ENCODE measurements at regions not wholly inside any gene's neighbourhood (a gene's known extent, or its start where the extent isn't known, plus 50 kb on each side); places are given as distances from the start of the nearest gene placed in this dataset.

DNA sequence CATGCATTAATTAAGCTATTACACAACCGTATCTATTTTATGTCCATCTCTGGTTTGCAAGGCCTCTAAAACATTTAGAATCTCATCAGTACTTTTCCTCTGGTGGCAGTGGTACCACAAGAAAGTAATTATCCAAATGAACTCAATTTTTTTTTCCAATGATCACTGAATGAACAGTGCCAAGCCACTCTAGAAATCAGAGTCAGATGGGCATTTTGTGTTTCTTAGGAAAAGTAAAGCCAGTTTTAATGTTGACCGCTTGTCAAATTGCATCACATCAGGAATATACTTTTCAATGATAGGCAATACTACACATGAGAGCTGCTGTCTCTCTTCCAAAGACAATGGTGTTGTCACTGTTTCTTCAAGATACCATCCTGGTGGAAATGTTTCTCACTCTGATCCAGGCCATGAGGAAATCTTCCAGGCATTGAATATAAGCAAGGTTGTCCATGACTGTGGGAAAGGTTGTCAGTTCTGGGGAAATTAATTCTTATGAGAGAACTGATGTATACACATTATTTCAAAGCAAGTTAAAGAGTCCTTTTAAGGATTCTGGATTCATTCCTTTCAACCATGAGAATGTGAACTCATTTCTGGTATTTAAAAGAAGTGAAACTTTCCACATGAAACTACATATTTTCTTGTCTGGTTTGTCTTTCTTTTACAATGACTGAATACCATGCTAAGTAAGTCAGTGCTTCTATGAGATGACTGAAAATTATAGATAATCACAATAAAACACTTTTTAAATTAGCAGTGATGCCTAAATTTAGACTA lies 108.8 kb upstream of the TCF21 start:
- Histone ChIP-seq H3K27ac (ENCODE audit: extremely low read depth, low read depth, low read length) (no peak overlapping the region), H3K36me3 (ENCODE audit: control insufficient read depth, insufficient read depth, low read length) (no peaks in the 10 kb centered on the region), H3K9me3 (replicated peaks; ENCODE audit: control insufficient read depth, insufficient read depth, low read depth, low read length) (no peaks in the 10 kb centered on the region), H2AFZ (ENCODE audit: low read depth, low read length) (no peak overlapping the region), H3K4me2 (ENCODE audit: insufficient read depth, low read length) (no peak overlapping the region), H3K79me2 (ENCODE audit: control insufficient read depth, insufficient read depth, low read length) (no peaks in the 10 kb centered on the region), H3K27me3 (ENCODE audit: control insufficient read depth in 2 of 2, insufficient read depth in 2 of 2, low read length in 2 of 2) (no peaks in the 10 kb centered on the region; a peak in 1 of 5 replicates), H3K4me3 (no peak overlapping the region), H3K4me1 (replicated peaks in 1 of 2; ENCODE audit: control insufficient read depth in 2 of 2, insufficient read depth in 2 of 2, low read length in 2 of 2) (no peaks in the 10 kb centered on the region), H3K9ac (ENCODE audit: insufficient read depth in 1 of 2, low read depth in 2 of 2, low read length in 2 of 2) (no peak overlapping the region), H4K20me1 (replicated peaks; ENCODE audit: control insufficient read depth, insufficient read depth, low read length) (no peaks in the 10 kb centered on the region), H3K9me1 (ENCODE audit: control insufficient read depth, insufficient read depth, low read length) (no peaks in the 10 kb centered on the region)
- intact Hi-C loops (cut with micrococcal nuclease), result no loop called here
- ChIA-PET POLR2A (no interaction called here), CTCF (ENCODE audit: low intra/inter-chr PET ratio) (no interaction called here)
- TF ChIP-seq, protein P1, sequence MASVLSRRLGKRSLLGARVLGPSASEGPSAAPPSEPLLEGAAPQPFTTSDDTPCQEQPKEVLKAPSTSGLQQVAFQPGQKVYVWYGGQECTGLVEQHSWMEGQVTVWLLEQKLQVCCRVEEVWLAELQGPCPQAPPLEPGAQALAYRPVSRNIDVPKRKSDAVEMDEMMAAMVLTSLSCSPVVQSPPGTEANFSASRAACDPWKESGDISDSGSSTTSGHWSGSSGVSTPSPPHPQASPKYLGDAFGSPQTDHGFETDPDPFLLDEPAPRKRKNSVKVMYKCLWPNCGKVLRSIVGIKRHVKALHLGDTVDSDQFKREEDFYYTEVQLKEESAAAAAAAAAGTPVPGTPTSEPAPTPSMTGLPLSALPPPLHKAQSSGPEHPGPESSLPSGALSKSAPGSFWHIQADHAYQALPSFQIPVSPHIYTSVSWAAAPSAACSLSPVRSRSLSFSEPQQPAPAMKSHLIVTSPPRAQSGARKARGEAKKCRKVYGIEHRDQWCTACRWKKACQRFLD (CRISPR knock-in tag; IDR thresholded peaks at IDR 0.05), result no peak
- peak; percentile 7; the same call in 1 of the 2 replicates for TF ChIP-seq CEBPB (tag; IDR thresholded peaks at IDR 0.05)
- 4% methylated on average over 2 of the region's 2 CpGs for WGBS (ENCODE audit: insufficient coverage, low coverage, missing lambda C conversion rate)
- FAIRE-seq (no peak), ATAC-seq (no peak), DNase-seq (ENCODE audit: extremely low read depth in 1 of 4, low spot score in 3 of 4) (no peak)
- BruUV-seq (replicated peaks), result no TSS peak
- in situ Hi-C loops (cut with MboI), result no loop called here

DNA sequence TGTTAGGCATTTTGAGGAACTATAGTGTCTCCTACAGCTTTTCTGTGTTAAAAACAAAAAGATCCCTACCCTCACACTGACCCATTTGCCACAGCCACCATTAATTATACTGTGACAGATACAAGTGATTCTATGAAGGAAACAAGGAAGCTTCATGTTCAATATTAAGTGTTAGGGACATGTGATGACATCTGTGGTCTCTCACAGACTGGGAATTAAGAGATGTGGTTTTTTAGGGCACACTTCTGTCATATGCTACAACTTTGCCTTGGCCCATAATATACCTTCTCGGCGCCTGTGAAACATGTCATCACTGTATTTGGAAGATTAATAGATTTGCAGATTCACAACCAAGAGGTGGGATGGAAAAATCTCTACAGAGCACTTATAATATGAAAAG lies 102.9 kb upstream of the TCF21 start:
- Histone ChIP-seq H2AFZ (ENCODE audit: low read depth, low read length) (no peak overlapping the region), H3K36me3 (ENCODE audit: control insufficient read depth, insufficient read depth, low read length) (no peaks in the 10 kb centered on the region), H3K27ac (ENCODE audit: extremely low read depth, low read depth, low read length) (no peak overlapping the region), H3K4me1 (replicated peaks in 1 of 2; ENCODE audit: control insufficient read depth in 2 of 2, insufficient read depth in 2 of 2, low read length in 2 of 2) (no peaks in the 10 kb centered on the region), H3K9me1 (ENCODE audit: control insufficient read depth, insufficient read depth, low read length) (no peaks in the 10 kb centered on the region), H3K79me2 (ENCODE audit: control insufficient read depth, insufficient read depth, low read length) (no peaks in the 10 kb centered on the region), H4K20me1 (replicated peaks; ENCODE audit: control insufficient read depth, insufficient read depth, low read length) (no peaks in the 10 kb centered on the region), H3K9ac (ENCODE audit: insufficient read depth in 1 of 2, low read depth in 2 of 2, low read length in 2 of 2) (no peak overlapping the region), H3K4me3 (no peak overlapping the region), H3K9me3 (replicated peaks; ENCODE audit: control insufficient read depth, insufficient read depth, low read depth, low read length) (no peaks in the 10 kb centered on the region), H3K4me2 (ENCODE audit: insufficient read depth, low read length) (no peak overlapping the region), H3K27me3 (ENCODE audit: control insufficient read depth in 2 of 2, insufficient read depth in 2 of 2, low read length in 2 of 2) (no peaks in the 10 kb centered on the region; a peak in 1 of 5 replicates)
- no peak for DNase-seq (ENCODE audit: extremely low read depth in 1 of 4, low spot score in 3 of 4)
- ChIA-PET CTCF (ENCODE audit: low intra/inter-chr PET ratio) (no interaction called here), POLR2A (no interaction called here)
- TF ChIP-seq, protein P2, sequence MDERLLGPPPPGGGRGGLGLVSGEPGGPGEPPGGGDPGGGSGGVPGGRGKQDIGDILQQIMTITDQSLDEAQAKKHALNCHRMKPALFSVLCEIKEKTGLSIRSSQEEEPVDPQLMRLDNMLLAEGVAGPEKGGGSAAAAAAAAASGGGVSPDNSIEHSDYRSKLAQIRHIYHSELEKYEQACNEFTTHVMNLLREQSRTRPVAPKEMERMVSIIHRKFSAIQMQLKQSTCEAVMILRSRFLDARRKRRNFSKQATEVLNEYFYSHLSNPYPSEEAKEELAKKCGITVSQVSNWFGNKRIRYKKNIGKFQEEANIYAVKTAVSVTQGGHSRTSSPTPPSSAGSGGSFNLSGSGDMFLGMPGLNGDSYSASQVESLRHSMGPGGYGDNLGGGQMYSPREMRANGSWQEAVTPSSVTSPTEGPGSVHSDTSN (CRISPR knock-in tag; IDR thresholded peaks at IDR 0.05; ENCODE audit: low read depth), result no peak
- TF ChIP-seq, protein P2 (tag; conservative IDR thresholded peaks at IDR 0.05; ENCODE audit: low read depth), result 0 out of 2 replicates have a peak, but pooled peaks have one; percentile 47
- no peak for TF ChIP-seq ELF2 (CRISPR knock-in tag; IDR thresholded peaks at IDR 0.05)
- BruUV-seq (replicated peaks), result no TSS peak
- in situ Hi-C loops (cut with MboI), result no loop called here
- FAIRE-seq, result no peak
- intact Hi-C loops (cut with micrococcal nuclease), result no loop called here
- ATAC-seq, result no peak
- WGBS (ENCODE audit: insufficient coverage, low coverage, missing lambda C conversion rate), result 0% methylated on average over 2 of the region's 2 CpGs

Data from K562 (cell line).